ENCODE measurements at regions not wholly inside any gene's neighbourhood (a gene's known extent, or its start where the extent isn't known, plus 50 kb on each side); places are given as distances from the start of the nearest gene placed in this dataset.

DNA sequence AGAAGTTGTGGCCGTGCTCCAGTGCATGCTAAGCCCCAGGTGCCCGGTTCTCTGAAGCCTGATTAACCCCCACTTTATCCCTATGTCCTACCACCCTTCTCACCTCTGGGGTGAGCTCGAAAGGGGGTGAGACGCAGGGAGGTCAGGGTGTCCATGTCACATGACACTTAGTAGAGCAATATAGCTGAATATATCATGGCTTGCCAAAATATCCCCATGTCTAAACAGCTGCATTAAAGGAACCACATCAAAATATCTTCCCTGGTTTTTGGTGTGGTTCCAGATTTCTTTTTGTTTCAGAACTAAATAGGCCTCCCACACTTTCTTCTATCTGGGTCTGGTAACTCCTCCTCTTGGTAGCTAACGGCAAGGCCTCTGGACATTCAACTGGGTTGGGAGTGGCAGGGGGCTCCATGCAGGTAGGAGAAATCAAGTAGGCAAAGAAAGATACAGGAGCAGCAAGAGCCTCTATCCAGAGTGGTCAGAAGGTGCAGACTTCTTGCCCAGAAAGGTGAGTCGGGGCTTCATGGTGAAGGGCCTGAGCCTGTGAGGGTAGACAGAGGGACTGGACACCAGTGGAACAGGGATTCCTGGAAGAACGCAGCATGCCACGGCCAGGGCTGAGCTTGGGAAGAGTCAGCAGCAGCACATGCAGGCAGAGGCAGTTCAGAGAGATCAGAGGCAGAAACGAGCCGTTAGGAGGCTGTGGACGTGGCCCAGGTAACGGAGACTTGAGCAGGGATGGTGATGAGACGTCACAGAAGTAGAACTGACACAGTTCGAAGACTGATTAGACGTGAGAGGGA, 202.8 kb upstream of the DIO3 start:
- H3K36me3 ChIP-seq (ENCODE audit: insufficient read depth, low read length), result no peaks in the 10 kb centered on the region
- TF ChIP-seq, protein P1, sequence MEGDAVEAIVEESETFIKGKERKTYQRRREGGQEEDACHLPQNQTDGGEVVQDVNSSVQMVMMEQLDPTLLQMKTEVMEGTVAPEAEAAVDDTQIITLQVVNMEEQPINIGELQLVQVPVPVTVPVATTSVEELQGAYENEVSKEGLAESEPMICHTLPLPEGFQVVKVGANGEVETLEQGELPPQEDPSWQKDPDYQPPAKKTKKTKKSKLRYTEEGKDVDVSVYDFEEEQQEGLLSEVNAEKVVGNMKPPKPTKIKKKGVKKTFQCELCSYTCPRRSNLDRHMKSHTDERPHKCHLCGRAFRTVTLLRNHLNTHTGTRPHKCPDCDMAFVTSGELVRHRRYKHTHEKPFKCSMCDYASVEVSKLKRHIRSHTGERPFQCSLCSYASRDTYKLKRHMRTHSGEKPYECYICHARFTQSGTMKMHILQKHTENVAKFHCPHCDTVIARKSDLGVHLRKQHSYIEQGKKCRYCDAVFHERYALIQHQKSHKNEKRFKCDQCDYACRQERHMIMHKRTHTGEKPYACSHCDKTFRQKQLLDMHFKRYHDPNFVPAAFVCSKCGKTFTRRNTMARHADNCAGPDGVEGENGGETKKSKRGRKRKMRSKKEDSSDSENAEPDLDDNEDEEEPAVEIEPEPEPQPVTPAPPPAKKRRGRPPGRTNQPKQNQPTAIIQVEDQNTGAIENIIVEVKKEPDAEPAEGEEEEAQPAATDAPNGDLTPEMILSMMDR (IDR thresholded peaks at IDR 0.05; ENCODE audit: extremely low read depth, low read depth, low read length), result no peak
- no peak overlapping the region for H3K4me2 ChIP-seq (ENCODE audit: insufficient read depth, low read length)
- H3K4me1 ChIP-seq (ENCODE audit: insufficient read depth, low read length), result no peaks in the 10 kb centered on the region
- H3K27me3 ChIP-seq (ENCODE audit: insufficient read depth, low read length), result peaks cover 5% of the 10 kb centered on the region
- no peak overlapping the region for H2AFZ ChIP-seq (ENCODE audit: low read length)
- H3K27ac ChIP-seq (ENCODE audit: low read depth, low read length), result no peak overlapping the region
- H3K9me3 ChIP-seq (ENCODE audit: low read depth, low read length), result no peaks in the 10 kb centered on the region
- H4K20me1 ChIP-seq (ENCODE audit: insufficient read depth, low read length), result no peaks in the 10 kb centered on the region
- H3K79me2 ChIP-seq (ENCODE audit: insufficient read depth, low read length), result no peaks in the 10 kb centered on the region
- H3K4me3 ChIP-seq (ENCODE audit: insufficient read depth, low read length), result no peak overlapping the region
- no peak for DNase-seq (ENCODE audit: insufficient read length, low spot score, missing footprints)

DNA sequence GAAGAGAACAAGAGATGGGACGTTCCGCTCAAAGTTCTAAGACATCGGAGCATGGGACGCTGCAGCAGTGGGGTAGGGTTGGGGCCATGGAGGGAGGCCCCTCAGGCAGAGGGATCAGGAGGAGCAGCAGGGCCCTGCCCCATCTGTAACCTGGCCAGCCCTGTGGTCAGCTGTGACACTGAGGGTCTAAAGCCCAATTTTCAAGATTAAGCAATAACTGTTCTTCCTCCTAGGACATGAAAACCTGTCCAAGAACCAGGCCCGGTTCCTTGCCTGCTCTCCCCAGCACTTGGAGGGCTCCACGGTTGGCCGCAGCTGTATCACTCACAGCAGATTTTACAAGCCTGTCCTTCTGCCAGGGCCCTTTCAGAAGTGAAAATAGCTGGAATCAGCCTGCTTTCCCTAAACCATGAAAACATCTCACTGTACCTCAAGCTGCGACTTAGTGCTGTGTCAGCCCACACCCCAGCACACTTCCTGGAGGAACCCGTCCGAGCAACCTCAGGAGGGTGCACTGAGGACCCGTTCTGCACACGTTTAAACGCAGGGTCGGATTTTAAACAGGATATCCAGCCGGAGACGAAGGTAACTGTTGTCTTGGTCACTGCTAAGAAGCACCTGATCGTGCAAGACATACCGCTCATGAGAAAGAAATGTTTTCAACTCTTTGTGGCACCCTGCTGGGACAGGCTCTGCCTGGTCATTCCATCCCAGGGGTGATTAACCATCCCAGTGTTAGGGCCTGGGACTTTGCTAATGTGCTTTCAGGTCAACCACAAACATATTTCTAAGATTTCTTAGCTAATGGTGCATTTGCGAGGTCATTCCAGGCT, 201.9 kb upstream of the DIO3 start:
- Histone ChIP-seq H2AFZ (ENCODE audit: low read length) (no peak overlapping the region), H3K36me3 (ENCODE audit: insufficient read depth, low read length) (no peaks in the 10 kb centered on the region), H4K20me1 (ENCODE audit: insufficient read depth, low read length) (no peaks in the 10 kb centered on the region), H3K9me3 (ENCODE audit: low read depth, low read length) (no peaks in the 10 kb centered on the region), H3K4me2 (ENCODE audit: insufficient read depth, low read length) (no peak overlapping the region), H3K27me3 (ENCODE audit: insufficient read depth, low read length) (peaks cover 7% of the 10 kb centered on the region), H3K4me1 (ENCODE audit: insufficient read depth, low read length) (no peaks in the 10 kb centered on the region), H3K4me3 (ENCODE audit: insufficient read depth, low read length) (no peak overlapping the region), H3K27ac (ENCODE audit: low read depth, low read length) (no peak overlapping the region), H3K79me2 (ENCODE audit: insufficient read depth, low read length) (no peaks in the 10 kb centered on the region)
- DNase-seq (ENCODE audit: insufficient read length, low spot score, missing footprints), result peak; percentile 74
- TF ChIP-seq, protein P1 (IDR thresholded peaks at IDR 0.05; ENCODE audit: extremely low read depth, low read depth, low read length), result no peak

DNA sequence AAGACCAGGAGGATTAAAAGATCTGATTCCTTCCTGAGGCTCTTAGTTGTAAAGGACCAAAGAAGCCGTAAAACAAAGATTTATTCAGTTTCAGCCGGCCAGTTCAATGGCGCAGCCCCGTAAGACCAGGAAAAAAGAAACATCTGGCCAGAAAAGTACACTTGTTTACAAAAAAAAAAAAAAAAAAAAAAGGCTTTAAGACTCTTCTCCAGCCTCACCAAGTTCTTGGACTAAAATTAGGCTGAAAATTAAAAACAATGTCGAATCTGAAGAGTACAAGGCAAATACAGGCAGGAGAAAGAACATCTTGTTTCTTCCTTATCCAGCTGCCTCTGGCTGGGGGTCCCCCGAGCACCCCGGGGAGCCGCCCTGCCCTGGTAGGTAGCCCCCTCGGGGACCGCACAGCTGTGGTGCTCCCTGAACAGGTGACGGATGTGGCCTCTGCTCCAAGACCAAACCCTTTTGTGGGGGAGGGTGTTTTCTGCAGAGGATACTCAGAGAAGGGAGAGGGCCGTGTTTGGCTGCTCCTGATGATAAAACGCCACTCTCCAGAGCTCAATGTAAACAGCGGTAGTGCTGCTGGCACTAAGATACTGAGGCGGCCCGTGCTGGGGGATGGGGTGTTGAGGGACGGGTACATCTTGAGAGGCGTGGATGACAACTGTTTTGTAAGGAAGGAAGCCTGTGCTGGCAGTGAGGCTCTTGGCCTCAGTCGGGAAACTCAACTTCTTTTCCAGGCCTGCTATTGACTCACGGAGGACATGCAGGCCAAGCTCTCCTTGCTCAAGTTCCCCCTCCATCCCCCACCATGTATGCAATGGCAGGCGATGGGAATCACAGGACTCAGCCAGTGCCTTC, 201.0 kb upstream of the DIO3 start:
- Histone ChIP-seq H3K9me3 (ENCODE audit: low read depth, low read length) (no peaks in the 10 kb centered on the region), H4K20me1 (ENCODE audit: insufficient read depth, low read length) (no peaks in the 10 kb centered on the region), H3K27me3 (ENCODE audit: insufficient read depth, low read length) (peaks cover 13% of the 10 kb centered on the region), H2AFZ (ENCODE audit: low read length) (no peak overlapping the region), H3K79me2 (ENCODE audit: insufficient read depth, low read length) (no peaks in the 10 kb centered on the region), H3K4me1 (ENCODE audit: insufficient read depth, low read length) (no peaks in the 10 kb centered on the region), H3K4me2 (ENCODE audit: insufficient read depth, low read length) (no peak overlapping the region), H3K36me3 (ENCODE audit: insufficient read depth, low read length) (no peaks in the 10 kb centered on the region), H3K27ac (ENCODE audit: low read depth, low read length) (no peak overlapping the region), H3K4me3 (ENCODE audit: insufficient read depth, low read length) (no peak overlapping the region)
- TF ChIP-seq, protein P1 (IDR thresholded peaks at IDR 0.05; ENCODE audit: extremely low read depth, low read depth, low read length), result no peak
- peak; percentile 75 for DNase-seq (ENCODE audit: insufficient read length, low spot score, missing footprints)
